Fibroblast of lung (primary cell): ENCODE measurements at regions not wholly inside any gene's neighbourhood (a gene's known extent, or its start where the extent isn't known, plus 50 kb on each side); places are given as distances from the start of the nearest gene placed in this dataset.

ENCODE experiments used
- EZH2 ChIP-seq: IDR thresholded peaks from 2 replicates; pipeline ENCODE4 v1.5.1; 2012; ENCODE audit warnings: low read length, control low read depth, mild to moderate bottlenecking; ENCODE audit errors: missing control alignments
- TF ChIP-seq, protein P1 (sequence below), 2 donors: IDR thresholded peaks in 1 of 2; conservative IDR thresholded peaks in 1 of 2; 1 replicate in 1 of 2; 2 replicates in 1 of 2; pipeline ENCODE4 v1.5.1; 2011 to 2012; ENCODE audit warnings: low read length in 2 of 2, control low read depth in 1 of 2, inconsistent platforms in 1 of 2, low read depth in 1 of 2, mild to moderate bottlenecking in 1 of 2

GRCh38 chr5:166898166-166898565, 1393.3 kb upstream of the WWC1 start:
- TF ChIP-seq, protein P1, sequence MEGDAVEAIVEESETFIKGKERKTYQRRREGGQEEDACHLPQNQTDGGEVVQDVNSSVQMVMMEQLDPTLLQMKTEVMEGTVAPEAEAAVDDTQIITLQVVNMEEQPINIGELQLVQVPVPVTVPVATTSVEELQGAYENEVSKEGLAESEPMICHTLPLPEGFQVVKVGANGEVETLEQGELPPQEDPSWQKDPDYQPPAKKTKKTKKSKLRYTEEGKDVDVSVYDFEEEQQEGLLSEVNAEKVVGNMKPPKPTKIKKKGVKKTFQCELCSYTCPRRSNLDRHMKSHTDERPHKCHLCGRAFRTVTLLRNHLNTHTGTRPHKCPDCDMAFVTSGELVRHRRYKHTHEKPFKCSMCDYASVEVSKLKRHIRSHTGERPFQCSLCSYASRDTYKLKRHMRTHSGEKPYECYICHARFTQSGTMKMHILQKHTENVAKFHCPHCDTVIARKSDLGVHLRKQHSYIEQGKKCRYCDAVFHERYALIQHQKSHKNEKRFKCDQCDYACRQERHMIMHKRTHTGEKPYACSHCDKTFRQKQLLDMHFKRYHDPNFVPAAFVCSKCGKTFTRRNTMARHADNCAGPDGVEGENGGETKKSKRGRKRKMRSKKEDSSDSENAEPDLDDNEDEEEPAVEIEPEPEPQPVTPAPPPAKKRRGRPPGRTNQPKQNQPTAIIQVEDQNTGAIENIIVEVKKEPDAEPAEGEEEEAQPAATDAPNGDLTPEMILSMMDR (conservative IDR thresholded peaks at IDR 0.05 in 1 of 2, IDR thresholded peaks at IDR 0.05 in 1 of 2; ENCODE audit: low read depth in 1 of 2, low read length in 2 of 2), result no peak
- TF ChIP-seq EZH2, result no peak
